Stimulated activated CD8-positive, alpha-beta memory T cell treated with anti-CD3 and anti-CD28 coated beads, Interleukin-4, amount 100 ng/mL, for 48 hours (primary cell): ENCODE measurements at regions not wholly inside any gene's neighbourhood (a gene's known extent, or its start where the extent isn't known, plus 50 kb on each side); places are given as distances from the start of the nearest gene placed in this dataset.

ENCODE experiments used
- DNase-seq: peaks from one replicate; pipeline ENCODE4 v3.0.0-alpha.2; 2020

- DNase-seq = no peak
Measured at GRCh38 chr11:130814440-130815096, 101.7 kb downstream of the SNX19 start.

- no peak for DNase-seq
Measured at GRCh38 chr11:130815097-130815802, 101.0 kb downstream of the SNX19 start.

GRCh38 chr11:130815956-130816355 lies 100.3 kb downstream of the SNX19 start:
- no peak for DNase-seq

- no peak for DNase-seq
Measured at GRCh38 chr11:130816546-130817329, 99.5 kb downstream of the SNX19 start.

GRCh38 chr11:130817330-130817944 lies 98.8 kb downstream of the SNX19 start:
- no peak for DNase-seq

GRCh38 chr11:130819625-130820024 lies 96.7 kb downstream of the SNX19 start:
- DNase-seq = no peak
